Spleen (tissue), 11 donors: ENCODE measurements at regions not wholly inside any gene's neighbourhood (a gene's known extent, or its start where the extent isn't known, plus 50 kb on each side); places are given as distances from the start of the nearest gene placed in this dataset.
A peak's percentile ranks its signal among the peaks of the same experiment; 100 is the strongest.

Experiments
- DNase-seq: peaks from one replicate; pipeline ENCODE4 v3.0.0-alpha.2; 2020
- H3K27ac ChIP-seq, 8 donors: fragments of 200-600 bp; sonication (generic) in 7 of 8; 1 replicate in 4 of 8; 2 replicates in 4 of 8; pipeline versions ENCODE4 v1.5.0 to v1.8.0; 2016 to 2021; ENCODE audit warnings: inconsistent platforms in 4 of 8, mild to moderate bottlenecking in 4 of 8, moderate library complexity in 1 of 8
- H3K27me3 ChIP-seq, 7 donors: fragments of 200-600 bp; sonication (generic) in 6 of 7; replicated peaks in 1 of 7; 1 replicate in 4 of 7; 2 replicates in 3 of 7; pipeline versions ENCODE4 v1.5.0 to v1.8.0; 2016 to 2021; ENCODE audit warnings: inconsistent platforms in 3 of 7, mild to moderate bottlenecking in 1 of 7
- H3K36me3 ChIP-seq, 6 donors: fragments of 200-600 bp; sonication (generic) in 5 of 6; 1 replicate in 4 of 6; 2 replicates in 2 of 6; pipeline versions ENCODE4 v1.5.0 to v1.8.0; 2016 to 2021; ENCODE audit warnings: inconsistent platforms in 2 of 6
- H3K4me1 ChIP-seq, 6 donors: fragments of 200-600 bp; sonication (generic) in 5 of 6; 1 replicate in 3 of 6; 2 replicates in 3 of 6; pipeline versions ENCODE4 v1.5.0 to v1.8.0; 2016 to 2021; ENCODE audit warnings: inconsistent platforms in 3 of 6
- H3K4me3 ChIP-seq, 8 donors: fragments of 200-600 bp; sonication (generic) in 7 of 8; 1 replicate in 4 of 8; 2 replicates in 4 of 8; pipeline versions ENCODE4 v1.5.0 to v1.8.0; 2016 to 2021; ENCODE audit warnings: inconsistent platforms in 4 of 8, mild to moderate bottlenecking in 4 of 8, moderate library complexity in 2 of 8
- H3K9me3 ChIP-seq, 8 donors: fragments of 200-600 bp; sonication (generic) in 7 of 8; 1 replicate in 4 of 8; 2 replicates in 4 of 8; pipeline versions ENCODE4 v1.5.0 to v1.8.0; 2016 to 2021; ENCODE audit warnings: inconsistent platforms in 4 of 8
- POLR2A ChIP-seq, 3 donors: fragments of 450-650 bp; IDR thresholded peaks; one replicate each; pipeline ENCODE4 v1.5.1; 2017; ENCODE audit warnings: antibody characterized with exemption in 3 of 3, mild to moderate bottlenecking in 1 of 3
- POLR2AphosphoS5 ChIP-seq, 3 donors: sonication (generic); formaldehyde crosslinking; IDR thresholded peaks; one replicate each; pipeline ENCODE4 v1.5.1; 2017; ENCODE audit warnings: antibody characterized with exemption in 3 of 3
- WGBS, 5 donors: extraction: QIAGEN DNeasy Blood & Tissue Kit in 3 of 5; methylation state at CpG; one replicate each; pipeline versions ENCODE4 v1.1.5 to v1.1.7; 2013 to 2018; 5-methylcytosine and 5-hydroxymethylcytosine counted together
- intact Hi-C: fragments of 100-400 bp; cut with DNase I; formaldehyde crosslinking; loops from one replicate; pipeline ENCODE4 v1.15.0; 2023; ENCODE audit warnings: low total_unique reads
- TF ChIP-seq, protein P1 (sequence below), 11 experiments: fragments of 200-600 bp in 7 of 11; fragments of 450-650 bp in 4 of 11; sonication (generic) in 4 of 11; IDR thresholded peaks in 8 of 11; conservative IDR thresholded peaks in 3 of 11; 1 replicate in 7 of 11; 2 replicates in 4 of 11; pipeline versions ENCODE4 v1.4.0 to v1.8.0; 2016 to 2021; ENCODE audit warnings: antibody characterized with exemption in 11 of 11, inconsistent platforms in 4 of 11, mild to moderate bottlenecking in 1 of 11
- donor health status: healthy with polysubstance abuse.
- donor health status: DM: no; HTN: no; CAD: no; lungs with moderate emphysema.
- donor health status: DM: no; HTN: no; CAD: no.
- donor health status: Bipolar disorder and iron deficiency.
- donor health status: healthy.
- donor health status: DM: no; HTN: no; CAD: no.
- donor health status: DM: yes; HTN: yes; CAD: no.

DNA sequence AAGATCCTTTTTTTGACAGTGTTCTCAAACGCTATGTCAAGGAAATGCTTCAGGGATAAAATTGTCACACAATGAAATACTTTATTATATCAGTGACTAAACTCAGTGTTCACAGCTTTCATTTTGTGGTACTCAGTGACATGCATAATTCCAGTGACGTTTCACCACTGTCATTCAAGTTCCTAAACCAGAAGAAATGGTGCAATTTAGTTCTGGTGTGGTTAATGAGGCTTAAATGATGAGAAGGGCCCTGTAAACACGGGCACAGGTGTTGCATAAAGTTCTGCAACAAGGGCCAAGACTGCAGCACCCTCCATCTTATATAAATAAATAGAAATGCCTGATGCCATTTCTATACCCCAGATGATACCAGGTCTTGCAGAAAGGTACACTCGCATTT lies 1247.1 kb downstream of the GATA3 start:
- TF ChIP-seq, protein P1, sequence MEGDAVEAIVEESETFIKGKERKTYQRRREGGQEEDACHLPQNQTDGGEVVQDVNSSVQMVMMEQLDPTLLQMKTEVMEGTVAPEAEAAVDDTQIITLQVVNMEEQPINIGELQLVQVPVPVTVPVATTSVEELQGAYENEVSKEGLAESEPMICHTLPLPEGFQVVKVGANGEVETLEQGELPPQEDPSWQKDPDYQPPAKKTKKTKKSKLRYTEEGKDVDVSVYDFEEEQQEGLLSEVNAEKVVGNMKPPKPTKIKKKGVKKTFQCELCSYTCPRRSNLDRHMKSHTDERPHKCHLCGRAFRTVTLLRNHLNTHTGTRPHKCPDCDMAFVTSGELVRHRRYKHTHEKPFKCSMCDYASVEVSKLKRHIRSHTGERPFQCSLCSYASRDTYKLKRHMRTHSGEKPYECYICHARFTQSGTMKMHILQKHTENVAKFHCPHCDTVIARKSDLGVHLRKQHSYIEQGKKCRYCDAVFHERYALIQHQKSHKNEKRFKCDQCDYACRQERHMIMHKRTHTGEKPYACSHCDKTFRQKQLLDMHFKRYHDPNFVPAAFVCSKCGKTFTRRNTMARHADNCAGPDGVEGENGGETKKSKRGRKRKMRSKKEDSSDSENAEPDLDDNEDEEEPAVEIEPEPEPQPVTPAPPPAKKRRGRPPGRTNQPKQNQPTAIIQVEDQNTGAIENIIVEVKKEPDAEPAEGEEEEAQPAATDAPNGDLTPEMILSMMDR (IDR thresholded peaks at IDR 0.05 in 8 of 11, conservative IDR thresholded peaks at IDR 0.05 in 3 of 11) = no peak
- TF ChIP-seq POLR2AphosphoS5 (IDR thresholded peaks at IDR 0.05) (no peak), POLR2A (IDR thresholded peaks at IDR 0.05) (no peak)
- Histone ChIP-seq H3K4me3 (no peak overlapping the region), H3K27ac (no peak overlapping the region), H3K27me3 (no peaks in the 10 kb centered on the region), H3K36me3 (no peaks in the 10 kb centered on the region), H3K4me1 (no peaks in the 10 kb centered on the region), H3K9me3 (no peaks in the 10 kb centered on the region)
- WGBS, 5 donors = 55 to 81% (median 62%) methylated on average over 4 of the region's 4 CpGs
- no peak for DNase-seq
- intact Hi-C loops = loop anchor here (10.0 kb wide), 2 partner anchors 1427 to 1777 kb away; no protein-coding TSS in a partner anchor

GRCh38 chr10:9302140-9302746 lies 1247.8 kb downstream of the GATA3 start:
- Histone ChIP-seq H3K27me3 (peaks cover 0 to 3% (median 0%) of the 10 kb centered on the region in 7 donors), H3K27ac (no peak overlapping the region), H3K4me1 (no peaks in the 10 kb centered on the region), H3K36me3 (no peaks in the 10 kb centered on the region), H3K4me3 (no peak overlapping the region), H3K9me3 (no peaks in the 10 kb centered on the region)
- 40 to 54% (median 43%) methylated on average over 3 of the region's 3 CpGs for WGBS, 5 donors
- TF ChIP-seq, protein P1 (IDR thresholded peaks at IDR 0.05 in 8 of 11, conservative IDR thresholded peaks at IDR 0.05 in 3 of 11) = peak in 5 of 11 experiments; percentile 19 to 37 (median 28)
- no peak for TF ChIP-seq POLR2A (IDR thresholded peaks at IDR 0.05)
- DNase-seq = no peak
- intact Hi-C loops = loop anchor here (10.0 kb wide), 2 partner anchors 1427 to 1777 kb away; no protein-coding TSS in a partner anchor

- Histone ChIP-seq H3K9me3 (no peaks in the 10 kb centered on the region), H3K27me3 (peaks cover 0 to 6% (median 0%) of the 10 kb centered on the region in 7 donors), H3K4me3 (no peak overlapping the region), H3K36me3 (no peaks in the 10 kb centered on the region), H3K4me1 (no peaks in the 10 kb centered on the region), H3K27ac (no peak overlapping the region)
- no peak for DNase-seq
- intact Hi-C loops = loop anchor here (10.0 kb wide), 2 partner anchors 1430 to 1780 kb away; no protein-coding TSS in a partner anchor
- TF ChIP-seq POLR2A (IDR thresholded peaks at IDR 0.05) (no peak), POLR2AphosphoS5 (IDR thresholded peaks at IDR 0.05) (no peak)
- TF ChIP-seq, protein P1 (IDR thresholded peaks at IDR 0.05 in 8 of 11, conservative IDR thresholded peaks at IDR 0.05 in 3 of 11) = peak in 2 of 11 experiments; percentile 19 to 25
- WGBS, 5 donors = 67 to 79% (median 76%) methylated on average over 6 of the region's 6 CpGs
Measured at GRCh38 chr10:9305018-9305655, 1250.6 kb downstream of the GATA3 start.
